K562 (cell line): ENCODE measurements at regions not wholly inside any gene's neighbourhood (a gene's known extent, or its start where the extent isn't known, plus 50 kb on each side); places are given as distances from the start of the nearest gene placed in this dataset.

Experiments
- ATAC-seq: fragments of 200-7000 bp; cut with Tn5 transposase; 3 replicates; pipeline ENCODE4 v1.9.1; 2020; ENCODE audit warnings: moderate library complexity
- BruUV-seq: library from RNA; stranded (reverse); fragments of 400-500 nt; replicated peaks from 2 replicates; lab custom pipeline; 2021; lab: Mats Ljungman, UMichigan
- CTCF ChIA-PET: fragments of 300-600 bp; formaldehyde crosslinking; extraction: SDS; loops from one replicate; lab custom pipeline; 2021; ENCODE audit warnings: low intra/inter-chr PET ratio; lab: Yijun Ruan, JAX
- POLR2A ChIA-PET: fragments of 300-600, 350-650 bp; sonication (Branson Sonifier 250); formaldehyde crosslinking; extraction: SDS; loops from one replicate; lab custom pipeline; 2021; ENCODE audit warnings: antibody characterized with exemption, inconsistent platforms; lab: Yijun Ruan, JAX
- DNase-seq, 4 experiments: peaks; one replicate each; pipeline versions ENCODE4 v3.0.0 to v3.0.0-alpha.2; 2011 to 2018; ENCODE audit warnings: low spot score in 3 of 4, mixed read lengths in 3 of 4; ENCODE audit errors: extremely low read depth in 1 of 4
- FAIRE-seq: peaks from 2 replicates; lab custom pipeline; 2011; peaks lifted over from hg19 to GRCh38; lab: Jason Lieb, UNC
- H2AFZ ChIP-seq: 2 replicates; pipeline ENCODE4 v1.6.0; 2011; ENCODE audit warnings: low read depth, low read length, control low read depth, inconsistent platforms
- H3K27ac ChIP-seq: fragments of 200-600 bp; 3 replicates; pipeline ENCODE4 v1.8.0; 2011; ENCODE audit warnings: low read depth, mild to moderate bottlenecking, control low read depth, inconsistent platforms, low read length, moderate library complexity, mixed read lengths; ENCODE audit errors: extremely low read depth
- H3K27me3 ChIP-seq, 2 experiments: fragments of 300-600 bp in 1 of 2; 2 replicates in 1 of 2; 3 replicates in 1 of 2; pipeline versions ENCODE4 v1.6.0 to v1.8.0; 2011; ENCODE audit warnings: inconsistent platforms in 2 of 2, low read length in 2 of 2, mild to moderate bottlenecking in 1 of 2, mixed read lengths in 1 of 2, moderate library complexity in 1 of 2; ENCODE audit not compliant: control insufficient read depth in 2 of 2, insufficient read depth in 2 of 2
- H3K36me3 ChIP-seq: fragments of 300-600 bp; 3 replicates; pipeline ENCODE4 v1.8.0; 2011; ENCODE audit warnings: mild to moderate bottlenecking, low read length, inconsistent platforms; ENCODE audit not compliant: control insufficient read depth, insufficient read depth
- H3K4me1 ChIP-seq, 2 experiments: fragments of 200-600 bp in 1 of 2; replicated peaks in 1 of 2; 2 replicates in 1 of 2; 3 replicates in 1 of 2; pipeline versions ENCODE4 v1.5.1 to v1.8.0; 2011; ENCODE audit warnings: inconsistent platforms in 2 of 2, low read length in 2 of 2, mild to moderate bottlenecking in 1 of 2, mixed read lengths in 1 of 2, moderate library complexity in 1 of 2; ENCODE audit not compliant: control insufficient read depth in 2 of 2, insufficient read depth in 2 of 2
- H3K4me2 ChIP-seq: 2 replicates; pipeline ENCODE4 v1.6.1; 2011; ENCODE audit warnings: low read length, control low read depth, inconsistent platforms, mixed read lengths; ENCODE audit not compliant: insufficient read depth
- H3K4me3 ChIP-seq: fragments of 200-600 bp; sonication (generic), shearing (Covaris generic); 2 replicates; pipeline ENCODE4 v1.5.1; 2016; ENCODE audit warnings: control low read depth, inconsistent platforms
- H3K79me2 ChIP-seq: fragments of 200-600 bp; 3 replicates; pipeline ENCODE4 v1.8.0; 2011; ENCODE audit warnings: low read length, inconsistent platforms; ENCODE audit not compliant: control insufficient read depth, insufficient read depth
- H3K9ac ChIP-seq, 2 experiments: 2 replicates each; pipeline versions ENCODE4 v1.6.0 to v1.6.1; 2011; ENCODE audit warnings: low read depth in 2 of 2, low read length in 2 of 2, control low read depth in 1 of 2, inconsistent platforms in 1 of 2, mild to moderate bottlenecking in 1 of 2, mixed read lengths in 1 of 2; ENCODE audit not compliant: insufficient read depth in 1 of 2
- H3K9me1 ChIP-seq: one replicate; pipeline ENCODE4 v1.6.0; 2011; ENCODE audit warnings: inconsistent platforms, mild to moderate bottlenecking, low read length, moderate library complexity; ENCODE audit not compliant: control insufficient read depth, insufficient read depth
- H3K9me3 ChIP-seq: replicated peaks from 2 replicates; pipeline ENCODE4 v1.5.1; 2011; ENCODE audit warnings: low read depth, low read length, inconsistent platforms; ENCODE audit not compliant: control insufficient read depth, insufficient read depth
- H4K20me1 ChIP-seq: replicated peaks from 2 replicates; pipeline ENCODE4 v1.6.1; 2011; ENCODE audit warnings: low read length, inconsistent platforms, mixed read lengths; ENCODE audit not compliant: control insufficient read depth, insufficient read depth
- PBX2 ChIP-seq, 2 experiments: IDR thresholded peaks in 1 of 2; conservative IDR thresholded peaks in 1 of 2; 2 replicates each; pipeline ENCODE4 v1.6.1; 2016; ENCODE audit warnings: low read depth in 2 of 2, mild to moderate bottlenecking in 1 of 2, missing compliant biosample characterization in 1 of 2, missing genetic modification characterization in 1 of 2, moderate library complexity in 1 of 2
- PKNOX1 ChIP-seq: fragments of 450-650 bp; IDR thresholded peaks from 2 replicates; pipeline ENCODE4 v1.6.1; 2016
- WGBS: fragments of 100-300 bp; shearing (Covaris generic); methylation state at CpG from one replicate; pipeline ENCODE4 v1.1.6; 2016; ENCODE audit warnings: low coverage, mixed read lengths; ENCODE audit not compliant: insufficient coverage; ENCODE audit errors: missing lambda C conversion rate; 5-methylcytosine and 5-hydroxymethylcytosine counted together
- in situ Hi-C: fragments of 300-500 bp; cut with MboI; formaldehyde crosslinking; loops from 4 replicates; pipeline ENCODE4 v1.15.0; 2018; ENCODE audit warnings: inconsistent platforms, mixed read lengths
- intact Hi-C: fragments of 100-400 bp; cut with micrococcal nuclease; formaldehyde crosslinking; loops from 2 replicates; pipeline ENCODE4 v1.14.2; 2022

DNA sequence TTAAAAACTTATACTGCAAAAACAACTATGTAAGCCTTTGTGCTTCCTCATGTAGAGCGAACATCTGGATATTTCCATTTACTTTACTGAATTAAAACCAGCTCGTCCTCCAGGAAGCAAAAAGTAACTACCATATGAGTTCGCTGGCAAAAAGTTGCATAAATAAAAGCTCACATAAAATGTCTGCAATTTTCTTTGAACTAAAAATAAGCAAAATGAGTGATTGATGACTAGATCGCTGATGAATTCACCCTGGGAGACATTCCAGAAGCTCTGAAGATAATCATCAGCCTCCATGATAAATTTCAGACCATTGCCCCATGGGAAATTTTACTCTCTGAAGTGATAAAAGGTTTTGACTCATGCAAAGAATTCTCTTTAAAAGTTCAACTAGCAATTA lies 67.3 kb upstream of the SACS start:
- Histone ChIP-seq H3K9ac (no peak overlapping the region), H3K27ac (no peak overlapping the region), H2AFZ (no peak overlapping the region), H3K79me2 (no peaks in the 10 kb centered on the region), H3K36me3 (no peaks in the 10 kb centered on the region), H4K20me1 (no peaks in the 10 kb centered on the region), H3K4me3 (no peak overlapping the region), H3K9me1 (no peaks in the 10 kb centered on the region), H3K9me3 (no peaks in the 10 kb centered on the region), H3K4me1 (no peaks in the 10 kb centered on the region), H3K27me3 (no peaks in the 10 kb centered on the region), H3K4me2 (no peak overlapping the region)
- in situ Hi-C loops: no loop called here
- BruUV-seq: no TSS peak
- intact Hi-C loops: no loop called here
- 0% methylated on average over 4 of the region's 4 CpGs for WGBS
- POLR2A ChIA-PET: no interaction called here
- FAIRE-seq: no peak
- CTCF ChIA-PET: no interaction called here
- TF ChIP-seq PBX2 (CRISPR knock-in tag; IDR thresholded peaks at IDR 0.05; ENCODE audit: low read depth): no peak
- TF ChIP-seq PBX2 (tag; conservative IDR thresholded peaks at IDR 0.05; ENCODE audit: low read depth): peak; percentile 42
- no peak for TF ChIP-seq PKNOX1
- DNase-seq: no peak
- no peak for ATAC-seq
